Hepatic stellate cell (primary cell): ENCODE measurements at regions not wholly inside any gene's neighbourhood (a gene's known extent, or its start where the extent isn't known, plus 50 kb on each side); places are given as distances from the start of the nearest gene placed in this dataset.
"Not testable (repeated sequence)": the region's sequence is repeated elsewhere in the genome, so short reads cannot be mapped to it uniquely, and the experiment has no call there.

ENCODE experiments used
- DNase-seq: peaks from one replicate; pipeline ENCODE4 v3.0.0; 2011; ENCODE audit warnings: low spot score

DNA sequence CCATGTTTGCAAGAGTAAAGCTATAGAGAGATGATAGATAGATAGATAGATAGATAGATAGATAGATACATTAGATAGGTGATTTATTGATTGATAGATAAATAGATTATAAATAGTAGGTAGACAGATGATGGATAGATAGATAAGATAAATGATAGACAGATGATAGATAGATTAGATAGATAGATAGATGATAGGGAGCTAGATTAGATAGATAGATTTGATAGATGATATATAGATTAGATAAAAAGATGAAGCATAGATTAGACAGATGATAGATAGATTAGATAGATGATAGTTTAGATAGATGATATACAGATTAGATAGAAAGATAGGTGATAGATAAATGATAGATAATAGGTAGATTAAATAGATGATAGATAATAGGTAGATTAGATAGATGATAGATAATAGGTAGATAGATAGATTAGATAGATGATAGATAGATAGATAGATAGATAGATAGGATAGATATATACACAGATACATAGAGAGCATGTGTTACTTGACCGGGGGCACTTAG is 243.3 kb upstream of the FOXK1 start:
- DNase-seq = no peak

DNA sequence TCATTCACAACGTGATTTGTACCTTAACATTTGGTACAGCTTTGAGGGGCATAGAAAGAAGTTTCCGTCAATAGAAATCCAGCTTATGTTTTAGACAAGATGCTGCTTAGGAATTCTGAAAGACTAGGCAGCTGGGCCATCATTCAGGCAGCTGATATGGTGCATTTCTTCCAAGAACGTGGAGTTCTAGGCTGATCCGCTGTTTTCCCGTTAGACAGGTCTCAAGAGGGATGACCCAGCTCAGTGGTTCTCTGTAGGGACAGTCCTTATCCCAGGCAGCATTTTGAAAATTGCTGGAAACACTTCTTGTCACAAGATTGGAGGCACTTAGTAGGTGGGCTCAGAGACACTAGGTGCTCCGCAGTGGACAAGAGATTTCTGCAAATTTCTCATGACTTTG is 242.7 kb upstream of the FOXK1 start:
- DNase-seq = no peak

GRCh38 chr7:4444106-4444505 is 238.0 kb upstream of the FOXK1 start:
- DNase-seq = no peak

DNA sequence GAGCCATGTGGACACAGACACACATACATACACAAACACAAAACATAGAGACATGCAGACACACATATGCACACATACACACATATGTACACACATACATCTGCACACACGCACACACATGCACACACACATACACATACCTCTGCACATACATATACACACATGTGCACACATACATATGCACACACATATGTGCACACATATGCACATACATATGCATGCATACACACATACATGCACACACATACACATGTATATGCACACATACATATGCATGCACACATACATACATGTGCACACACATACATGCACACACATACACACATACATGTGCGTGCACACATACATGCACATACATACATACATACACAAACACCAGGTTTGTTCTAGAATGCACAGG is 236.3 kb upstream of the FOXK1 start:
- DNase-seq = no peak

DNA sequence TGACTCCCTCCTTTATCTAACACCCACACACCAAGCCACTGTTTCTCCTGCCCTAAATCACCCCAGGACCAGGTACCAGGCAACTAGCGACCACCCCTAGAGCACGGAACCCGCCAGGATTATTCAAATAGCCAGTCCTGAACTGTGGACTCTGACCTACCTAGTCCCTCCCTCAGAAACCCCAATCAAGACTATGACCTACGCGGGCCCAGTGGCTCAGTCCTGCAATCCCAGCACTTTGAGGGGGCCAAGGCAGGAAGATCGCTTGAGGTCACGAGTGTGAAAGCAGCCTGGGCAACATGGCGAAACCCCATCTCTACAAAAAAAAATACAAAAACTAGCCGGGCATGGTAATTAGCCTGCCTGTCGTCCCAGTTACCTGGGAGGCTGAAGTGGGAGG is 232.8 kb upstream of the FOXK1 start:
- no peak for DNase-seq

DNA sequence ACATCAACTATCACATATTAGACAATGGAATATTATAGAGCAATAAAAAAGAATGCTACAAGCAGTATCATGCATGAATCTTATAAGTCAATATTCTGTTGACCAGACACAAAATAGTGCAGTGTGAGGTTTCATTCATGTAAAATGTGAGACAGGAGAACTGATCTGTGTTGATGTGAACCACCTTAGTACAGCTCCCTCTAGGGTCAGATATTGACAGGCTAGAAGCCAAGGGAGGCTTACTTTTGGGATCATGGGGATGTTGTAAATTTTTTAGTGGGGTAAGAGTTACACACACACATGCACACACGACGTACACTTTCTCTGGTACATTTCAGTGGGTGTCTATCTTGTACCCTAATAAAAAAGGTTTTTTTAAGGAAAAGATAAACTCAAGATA is 231.6 kb upstream of the FOXK1 start:
- no peak for DNase-seq

GRCh38 chr7:4460597-4460996 is 221.5 kb upstream of the FOXK1 start:
- no peak for DNase-seq

DNA sequence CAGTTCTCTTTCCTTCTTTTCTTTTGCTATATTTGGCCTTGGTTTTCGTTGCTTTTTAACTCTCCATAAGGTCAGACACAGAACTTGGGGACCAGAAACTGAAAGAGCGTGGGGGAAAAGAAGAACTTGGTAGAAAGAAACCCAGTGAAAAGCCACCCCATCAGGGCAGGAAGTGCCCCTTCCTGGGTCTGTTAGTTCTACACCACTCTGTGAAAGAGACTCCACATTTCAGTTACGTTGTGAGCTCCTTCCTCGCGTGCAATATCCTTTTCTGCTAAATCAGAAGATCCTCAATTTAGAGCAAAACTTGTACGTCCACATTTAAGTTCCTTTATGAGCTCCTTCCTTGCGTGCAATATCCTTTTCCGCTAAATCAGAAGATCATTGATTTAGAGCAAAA is 220.6 kb upstream of the FOXK1 start:
- DNase-seq = no peak

GRCh38 chr7:4468320-4469102 is 213.6 kb upstream of the FOXK1 start:
- DNase-seq = no peak

DNA sequence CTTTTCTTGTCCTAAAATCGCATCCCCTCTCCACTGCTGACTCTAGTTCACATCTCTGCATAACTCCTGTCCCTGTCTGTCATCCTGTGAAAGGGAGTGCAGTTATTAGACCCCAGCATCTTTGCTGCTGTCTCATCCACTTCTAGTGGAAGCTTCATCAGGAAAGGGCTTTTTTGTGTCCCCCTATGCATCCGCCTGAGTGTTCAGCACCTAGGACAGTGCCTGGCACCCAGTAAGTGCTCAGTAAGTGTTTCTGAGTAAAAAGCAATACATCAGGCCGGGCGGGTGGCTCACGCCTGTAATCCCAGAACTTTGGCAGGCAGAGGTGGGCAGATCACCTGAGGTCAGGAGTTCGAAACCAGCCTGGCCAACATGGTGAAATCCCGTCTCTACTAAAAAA is 211.8 kb upstream of the FOXK1 start:
- no peak for DNase-seq

DNA sequence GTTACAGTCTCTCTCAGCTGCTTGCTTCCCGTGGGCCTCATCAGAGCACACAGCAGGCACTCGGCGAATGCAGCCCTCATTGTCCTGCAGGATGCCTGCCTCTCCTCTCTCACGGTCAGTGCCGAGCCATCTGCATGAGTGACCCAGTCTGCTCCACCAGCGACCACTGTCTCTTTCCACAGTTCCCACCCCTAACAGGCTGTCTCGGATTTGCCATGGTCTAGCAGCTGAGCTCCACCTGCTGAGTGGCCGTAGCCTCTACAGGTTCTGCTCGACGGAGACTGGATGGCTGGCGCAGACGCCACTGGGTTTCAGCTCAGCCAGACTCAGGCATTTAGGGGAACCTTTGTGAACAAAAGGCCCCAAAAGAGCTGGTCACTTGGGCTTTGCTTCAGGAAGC is 209.4 kb upstream of the FOXK1 start:
- no peak for DNase-seq

DNA sequence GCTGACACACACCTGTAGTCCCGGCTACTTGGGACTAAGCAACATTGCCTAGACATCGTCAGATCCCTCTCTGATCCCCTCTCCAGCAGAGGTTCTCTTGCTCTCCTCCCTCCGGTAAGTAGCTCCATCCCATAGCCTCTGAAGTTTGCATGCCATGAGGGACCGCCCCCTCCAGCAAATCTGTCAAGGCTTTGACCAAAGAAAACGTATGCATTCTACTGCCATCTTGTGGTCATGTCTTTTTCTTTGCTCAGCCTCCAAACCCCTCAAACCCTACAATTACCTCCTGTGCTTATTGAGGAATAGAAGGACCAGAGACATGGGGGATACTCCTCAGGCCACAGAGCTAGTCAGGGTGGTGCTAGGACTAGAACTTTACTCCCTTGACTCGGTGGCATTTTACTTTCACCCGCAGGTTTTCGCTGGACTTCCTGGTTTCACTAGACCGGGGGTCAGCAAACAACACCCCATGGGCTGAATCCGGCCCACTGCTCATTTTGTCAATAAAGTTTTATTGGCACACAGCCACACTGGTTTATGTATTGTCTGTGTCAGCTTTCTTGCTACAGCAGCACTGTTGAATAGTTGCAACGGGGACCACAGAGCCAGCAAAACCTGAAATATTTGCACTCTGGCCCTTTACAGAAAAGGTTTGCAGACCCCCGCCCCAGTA is 202.6 kb upstream of the FOXK1 start:
- peak; percentile 19 for DNase-seq

GRCh38 chr7:4480131-4480530 is 202.0 kb upstream of the FOXK1 start:
- DNase-seq = not testable (repeated sequence)

DNA sequence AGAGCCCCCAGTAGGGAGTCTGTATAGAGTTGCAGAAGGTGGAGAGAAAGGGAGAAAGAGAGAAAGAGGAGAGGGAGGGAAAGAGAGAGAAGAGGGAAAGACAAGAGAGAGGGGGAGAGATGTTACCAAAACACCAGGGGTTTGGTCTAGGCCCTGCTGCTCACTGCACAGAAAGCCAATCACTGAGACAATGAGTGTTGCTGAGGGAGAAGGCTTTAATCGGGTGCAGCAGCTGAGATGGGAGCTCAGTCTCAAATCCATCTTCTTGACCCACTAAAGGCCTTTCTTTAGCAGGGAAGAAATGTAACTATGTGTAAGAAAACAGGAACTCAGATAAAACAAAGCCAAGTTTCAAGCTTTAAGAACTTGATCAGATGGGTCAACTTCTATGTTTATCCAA is 198.2 kb upstream of the FOXK1 start:
- DNase-seq = no peak

- DNase-seq = no peak
Measured at GRCh38 chr7:4484545-4484944, 197.6 kb upstream of the FOXK1 start.

DNA sequence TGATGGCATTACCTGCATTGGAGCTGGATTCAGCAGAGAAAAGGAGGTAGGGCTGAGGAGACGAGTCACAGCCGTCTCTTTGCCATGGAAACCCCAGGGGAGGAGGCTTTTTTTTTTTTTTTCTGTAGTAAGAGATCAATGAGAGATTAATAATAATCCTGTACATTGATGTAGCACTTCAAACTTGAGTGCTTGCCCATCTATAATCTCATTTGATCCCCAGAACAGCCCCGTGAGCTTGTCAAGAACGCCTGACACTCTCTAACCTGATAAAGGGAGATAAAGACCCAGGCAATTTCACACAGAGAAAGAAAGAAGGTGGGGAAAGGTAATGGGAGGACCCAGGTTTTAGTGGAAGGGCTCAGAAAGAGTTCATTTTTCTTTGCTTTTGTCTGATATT is 195.2 kb upstream of the FOXK1 start:
- no peak for DNase-seq

DNA sequence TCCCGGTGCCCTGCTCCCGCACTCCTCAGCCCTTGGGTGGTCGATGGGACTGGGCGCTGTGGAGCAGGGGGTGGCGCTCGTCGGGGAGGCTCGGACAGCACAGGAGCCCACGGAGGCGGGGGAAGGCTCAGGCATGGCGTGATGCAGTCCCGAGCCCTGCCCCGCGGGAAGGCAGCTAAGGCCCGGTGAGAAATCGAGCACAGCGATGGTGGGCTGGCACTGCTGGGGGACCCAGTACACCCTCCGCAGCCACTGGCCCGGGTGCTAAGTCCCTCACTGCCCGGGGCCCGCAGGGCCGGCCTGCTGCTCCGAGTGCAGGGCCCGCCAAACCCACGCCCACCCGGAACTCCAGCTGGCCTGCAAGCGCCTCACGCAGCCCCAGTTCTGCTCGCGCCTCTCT is 185.2 kb upstream of the FOXK1 start:
- not testable (repeated sequence) for DNase-seq

GRCh38 chr7:4500812-4501211 is 181.3 kb upstream of the FOXK1 start:
- no peak for DNase-seq

- not testable (repeated sequence) for DNase-seq
Measured at GRCh38 chr7:4507886-4508285, 174.2 kb upstream of the FOXK1 start.

DNA sequence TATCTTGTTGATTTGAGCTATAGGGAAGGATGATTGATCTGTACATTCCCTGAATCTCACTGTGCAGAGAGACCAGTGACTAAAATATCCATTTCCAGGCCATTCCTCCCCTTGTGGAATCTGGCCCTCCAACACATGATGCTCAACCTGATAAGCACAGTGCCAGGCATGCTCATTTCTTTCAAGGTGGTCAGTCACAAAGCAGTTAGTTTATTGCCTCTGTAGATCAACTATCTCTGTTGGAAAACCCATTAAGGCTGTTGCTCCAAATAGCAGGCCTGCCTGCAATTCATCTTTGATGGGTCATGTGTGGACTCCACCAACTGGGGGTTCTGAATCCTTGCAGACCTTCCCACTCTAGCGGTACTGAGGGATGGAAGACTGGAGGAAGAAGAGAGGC is 168.6 kb upstream of the FOXK1 start:
- DNase-seq = no peak

GRCh38 chr7:4519819-4520520 is 162.1 kb upstream of the FOXK1 start:
- no peak for DNase-seq

GRCh38 chr7:4523219-4523618 is 158.9 kb upstream of the FOXK1 start:
- DNase-seq = no peak

GRCh38 chr7:4523873-4524272 is 158.2 kb upstream of the FOXK1 start:
- no peak for DNase-seq
